HUES48 (cell line): ENCODE measurements at regions not wholly inside any gene's neighbourhood (a gene's known extent, or its start where the extent isn't known, plus 50 kb on each side); places are given as distances from the start of the nearest gene placed in this dataset.

ENCODE experiments used
- H3K27ac ChIP-seq: one replicate; pipeline ENCODE4 v1.7.0; 2013; ENCODE audit warnings: low read depth, low read length, inconsistent platforms
- H3K27me3 ChIP-seq: 2 replicates; pipeline ENCODE4 v1.6.1; 2013; ENCODE audit warnings: mild to moderate bottlenecking, low read length; ENCODE audit not compliant: control insufficient read depth, insufficient read depth
- H3K36me3 ChIP-seq: 2 replicates; pipeline ENCODE4 v1.6.1; 2013; ENCODE audit warnings: low read length; ENCODE audit not compliant: control insufficient read depth, insufficient read depth
- H3K4me1 ChIP-seq: 2 replicates; pipeline ENCODE4 v1.6.1; 2013; ENCODE audit warnings: mild to moderate bottlenecking, low read length; ENCODE audit not compliant: control insufficient read depth, insufficient read depth
- H3K4me3 ChIP-seq: 2 replicates; pipeline ENCODE4 v1.5.1; 2013; ENCODE audit warnings: mild to moderate bottlenecking, low read depth, low read length
- H3K9ac ChIP-seq: 2 replicates; pipeline ENCODE4 v1.6.1; 2013; ENCODE audit warnings: mild to moderate bottlenecking, low read depth, low read length, moderate library complexity
- H3K9me3 ChIP-seq: 2 replicates; pipeline ENCODE4 v1.6.1; 2013; ENCODE audit warnings: low read length; ENCODE audit not compliant: control insufficient read depth, insufficient read depth

DNA sequence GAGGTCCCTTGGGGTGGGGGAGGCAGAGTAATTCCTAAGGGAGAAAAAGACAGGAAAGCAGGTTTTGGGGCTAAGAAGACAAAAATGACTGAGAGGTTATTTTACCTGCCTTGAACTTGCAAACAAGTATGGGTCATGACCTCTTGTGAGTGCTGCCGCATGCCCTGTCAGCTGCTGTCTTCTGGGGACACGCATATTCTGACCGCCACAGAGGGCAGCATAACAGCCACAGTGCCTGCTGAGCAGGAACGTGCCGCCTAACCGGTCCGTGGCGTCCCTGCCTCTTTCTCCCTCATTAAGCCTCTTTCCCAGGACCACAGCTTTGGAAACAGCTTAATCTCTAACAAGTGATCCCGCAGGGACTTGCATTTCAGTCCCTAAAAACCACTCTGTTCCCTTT lies 51.3 kb upstream of the KCNA1 start:
- H3K36me3 ChIP-seq: no peaks in the 10 kb centered on the region
- H3K27me3 ChIP-seq: peaks cover 11% of the 10 kb centered on the region
- no peaks in the 10 kb centered on the region for H3K9me3 ChIP-seq
- H3K27ac ChIP-seq: no peak overlapping the region
- no peak overlapping the region for H3K9ac ChIP-seq
- peaks cover 9% of the 10 kb centered on the region for H3K4me1 ChIP-seq
- H3K4me3 ChIP-seq: no peak overlapping the region

DNA sequence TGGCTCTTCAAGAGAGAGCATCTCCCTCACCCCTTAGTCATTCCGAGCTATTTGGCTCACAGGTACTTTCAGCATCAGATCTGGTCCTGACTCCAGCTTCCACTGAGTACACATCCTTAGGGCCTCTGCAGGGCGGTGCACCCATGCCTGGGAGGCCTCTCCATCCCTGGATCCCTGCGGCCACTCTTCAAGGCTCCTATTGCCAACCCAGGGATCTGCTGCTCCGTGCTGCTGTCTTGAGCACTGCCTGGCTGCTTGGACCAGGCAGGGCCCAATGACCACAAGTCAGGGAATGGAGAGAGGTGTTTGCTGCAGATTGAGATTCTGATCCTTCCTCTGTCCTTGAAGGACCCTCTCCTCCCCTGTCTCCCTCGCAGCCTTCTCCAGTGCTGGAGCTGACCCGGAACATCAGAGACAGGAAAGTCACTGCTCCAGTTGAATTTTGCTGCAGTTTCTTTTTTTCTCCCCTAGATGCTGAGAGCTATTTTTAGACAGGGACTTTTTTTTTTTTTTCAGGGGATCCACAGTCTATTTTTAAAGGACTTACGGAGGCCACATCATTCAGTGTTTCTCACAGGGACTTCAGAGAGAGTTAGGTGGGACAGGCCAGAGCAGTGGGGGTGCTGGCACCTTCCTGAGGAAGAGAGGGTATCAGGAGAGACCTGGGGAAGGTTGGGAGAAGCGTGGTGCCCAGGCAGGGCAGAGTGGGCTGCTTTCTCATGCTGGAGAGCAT lies 50.1 kb upstream of the KCNA1 start:
- Histone ChIP-seq H3K36me3 (no peaks in the 10 kb centered on the region), H3K27ac (no peak overlapping the region), H3K4me3 (no peak overlapping the region), H3K9me3 (no peaks in the 10 kb centered on the region), H3K9ac (no peak overlapping the region), H3K4me1 (peaks cover 9% of the 10 kb centered on the region), H3K27me3 (peaks cover 11% of the 10 kb centered on the region)
